ENCODE measurements at regions not wholly inside any gene's neighbourhood (a gene's known extent, or its start where the extent isn't known, plus 50 kb on each side); places are given as distances from the start of the nearest gene placed in this dataset.

DNA sequence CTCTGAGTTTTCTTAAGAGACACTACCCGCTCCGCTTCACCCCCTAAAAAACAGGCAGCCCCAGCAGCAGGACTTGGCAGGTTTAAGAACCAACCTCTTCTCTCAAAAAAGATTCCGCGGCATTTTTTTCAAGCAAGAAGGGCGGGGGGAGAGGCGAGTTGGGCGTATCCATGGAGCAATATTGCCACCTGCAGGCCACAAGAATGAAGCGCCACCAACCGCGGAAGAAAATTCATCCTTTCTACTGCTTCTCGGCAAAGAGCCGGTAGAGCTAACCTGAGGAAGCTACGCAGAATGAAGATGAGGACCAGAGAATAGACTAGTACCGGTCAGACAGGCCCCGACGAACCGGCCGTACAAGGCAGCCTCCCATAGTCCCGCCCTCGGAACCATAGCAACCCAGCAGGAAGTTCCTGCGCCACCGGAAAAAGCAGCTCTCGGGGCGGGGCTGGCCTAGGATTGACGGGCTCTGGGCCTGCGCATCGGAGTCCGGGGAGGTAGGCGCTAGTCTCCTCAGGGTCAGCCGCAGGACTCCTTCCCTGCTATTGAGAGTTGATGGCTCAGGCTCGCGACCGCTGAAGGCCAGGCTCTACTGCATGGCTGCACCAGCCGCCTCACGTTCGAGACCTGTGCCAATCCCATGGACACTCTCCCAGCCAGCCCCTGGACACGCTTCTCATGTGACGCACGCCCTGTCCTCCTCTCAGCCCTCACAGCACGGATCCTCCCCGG is 76.9 kb downstream of the MAGED4 start (continued):
- TF ChIP-seq, protein P1, sequence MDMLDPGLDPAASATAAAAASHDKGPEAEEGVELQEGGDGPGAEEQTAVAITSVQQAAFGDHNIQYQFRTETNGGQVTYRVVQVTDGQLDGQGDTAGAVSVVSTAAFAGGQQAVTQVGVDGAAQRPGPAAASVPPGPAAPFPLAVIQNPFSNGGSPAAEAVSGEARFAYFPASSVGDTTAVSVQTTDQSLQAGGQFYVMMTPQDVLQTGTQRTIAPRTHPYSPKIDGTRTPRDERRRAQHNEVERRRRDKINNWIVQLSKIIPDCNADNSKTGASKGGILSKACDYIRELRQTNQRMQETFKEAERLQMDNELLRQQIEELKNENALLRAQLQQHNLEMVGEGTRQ (IDR thresholded peaks at IDR 0.05; ENCODE audit: low read length), result no peak
- TF ChIP-seq SIRT6 (IDR thresholded peaks at IDR 0.05; ENCODE audit: low read length) (no peak), CTCF (IDR thresholded peaks at IDR 0.05; ENCODE audit: control extremely low read depth in 1 of 3, insufficient read depth in 1 of 3, low read depth in 1 of 3, low read length in 3 of 3) (peak; percentile 44 to 66 (median 51); a peak in 3 of 4 replicates), NRF1 (IDR thresholded peaks at IDR 0.05; ENCODE audit: low read depth, low read length) (peak; percentile 32; the same call in 1 of the 2 replicates)
